ENCODE measurements at regions not wholly inside any gene's neighbourhood (a gene's known extent, or its start where the extent isn't known, plus 50 kb on each side); places are given as distances from the start of the nearest gene placed in this dataset.

GRCh38 chr15:38788918-38789317, 224.3 kb upstream of the RASGRP1 start (continued):
- TF ChIP-seq GATA4 (IDR thresholded peaks at IDR 0.05; ENCODE audit: borderline replicate concordance, low read depth), result no peak
- no peak for TF ChIP-seq ZMYM2 (CRISPR knock-in tag; IDR thresholded peaks at IDR 0.05)
- TF ChIP-seq SAFB2 (CRISPR knock-in tag; IDR thresholded peaks at IDR 0.05; ENCODE audit: borderline replicate concordance, low read depth), result no peak

GRCh38 chr15:38789566-38789965, 225.0 kb upstream of the RASGRP1 start:
- Histone ChIP-seq H2AFZ (ENCODE audit: low read length) (no peak overlapping the region), H3K4me1 (ENCODE audit: insufficient read depth, low read length) (no peaks in the 10 kb centered on the region), H3K4me3 (replicated peaks in 1 of 3; ENCODE audit: insufficient read depth in 1 of 3, low read depth in 2 of 3, low read length in 3 of 3) (no peak overlapping the region), H3K9ac (ENCODE audit: insufficient read depth, low read depth, low read length) (no peak overlapping the region), H3K79me2 (ENCODE audit: insufficient read depth, low read length) (no peaks in the 10 kb centered on the region), H3K36me3 (replicated peaks in 1 of 2; ENCODE audit: control insufficient read depth in 1 of 2, insufficient read depth in 2 of 2, low read length in 2 of 2) (no peaks in the 10 kb centered on the region), H3K27me3 (ENCODE audit: control insufficient read depth in 1 of 2, insufficient read depth in 2 of 2, low read length in 2 of 2) (no peaks in the 10 kb centered on the region), H3K27ac (ENCODE audit: extremely low read length, insufficient read depth, low read length) (no peak overlapping the region), H4K20me1 (ENCODE audit: insufficient read depth, low read length) (no peaks in the 10 kb centered on the region), H3K9me3 (ENCODE audit: low read length) (no peaks in the 10 kb centered on the region), H3K4me2 (ENCODE audit: low read depth, low read length) (no peak overlapping the region)
- FAIRE-seq (no peak), ATAC-seq (no peak), DNase-seq (ENCODE audit: low spot score) (no peak)
- TF ChIP-seq POLR2G (IDR thresholded peaks at IDR 0.05; ENCODE audit: low read depth, low read length) (no peak), HNF1A (IDR thresholded peaks at IDR 0.05; ENCODE audit: low read depth) (no peak), HNF1A (CRISPR knock-in tag; IDR thresholded peaks at IDR 0.05; ENCODE audit: borderline replicate concordance) (no peak)
- intact Hi-C loops (cut with micrococcal nuclease; ENCODE audit: unreplicated experiment), result no loop called here
- in situ Hi-C loops (cut with HindIII; ENCODE audit: extremely low pct_ligation_motif_present, low pct_unique_long_range_greater_than_20kb), result no loop called here
- WGBS (ENCODE audit: low lambda C conversion rate), result 4% methylated on average over 3 of the region's 3 CpGs
- no TSS peak for BruUV-seq (replicated peaks)
- ChIA-PET CTCF (ENCODE audit: low intra/inter-chr PET ratio, low total read pairs) (no interaction called here), POLR2A (no interaction called here)
